ENCODE measurements at regions not wholly inside any gene's neighbourhood (a gene's known extent, or its start where the extent isn't known, plus 50 kb on each side); places are given as distances from the start of the nearest gene placed in this dataset.

DNA sequence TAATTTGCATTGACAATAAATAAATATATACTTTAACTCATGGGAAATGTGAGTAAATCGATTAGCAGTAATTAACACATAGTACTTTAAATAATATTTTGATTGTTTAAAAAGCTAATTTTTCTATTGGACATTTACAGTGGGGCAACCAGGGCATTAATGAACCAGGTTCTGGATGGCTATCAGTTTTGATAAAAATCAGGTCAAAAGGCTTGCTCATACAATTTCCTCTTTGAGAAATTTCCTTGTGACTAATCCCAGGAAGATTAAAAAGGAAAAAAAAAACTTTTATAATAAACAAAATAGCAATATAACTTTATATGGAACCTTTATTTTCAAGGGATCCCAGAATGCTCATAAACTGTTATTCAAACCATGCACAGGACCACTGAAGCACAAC lies 497.2 kb upstream of the ZEB2 start:
- TF ChIP-seq, protein P1, sequence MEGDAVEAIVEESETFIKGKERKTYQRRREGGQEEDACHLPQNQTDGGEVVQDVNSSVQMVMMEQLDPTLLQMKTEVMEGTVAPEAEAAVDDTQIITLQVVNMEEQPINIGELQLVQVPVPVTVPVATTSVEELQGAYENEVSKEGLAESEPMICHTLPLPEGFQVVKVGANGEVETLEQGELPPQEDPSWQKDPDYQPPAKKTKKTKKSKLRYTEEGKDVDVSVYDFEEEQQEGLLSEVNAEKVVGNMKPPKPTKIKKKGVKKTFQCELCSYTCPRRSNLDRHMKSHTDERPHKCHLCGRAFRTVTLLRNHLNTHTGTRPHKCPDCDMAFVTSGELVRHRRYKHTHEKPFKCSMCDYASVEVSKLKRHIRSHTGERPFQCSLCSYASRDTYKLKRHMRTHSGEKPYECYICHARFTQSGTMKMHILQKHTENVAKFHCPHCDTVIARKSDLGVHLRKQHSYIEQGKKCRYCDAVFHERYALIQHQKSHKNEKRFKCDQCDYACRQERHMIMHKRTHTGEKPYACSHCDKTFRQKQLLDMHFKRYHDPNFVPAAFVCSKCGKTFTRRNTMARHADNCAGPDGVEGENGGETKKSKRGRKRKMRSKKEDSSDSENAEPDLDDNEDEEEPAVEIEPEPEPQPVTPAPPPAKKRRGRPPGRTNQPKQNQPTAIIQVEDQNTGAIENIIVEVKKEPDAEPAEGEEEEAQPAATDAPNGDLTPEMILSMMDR (IDR thresholded peaks at IDR 0.05): no peak
- TF ChIP-seq POLR2A (IDR thresholded peaks at IDR 0.05) (no peak), EP300 (IDR thresholded peaks at IDR 0.05) (no peak)
